GM12873 (cell line): ENCODE measurements at regions not wholly inside any gene's neighbourhood (a gene's known extent, or its start where the extent isn't known, plus 50 kb on each side); places are given as distances from the start of the nearest gene placed in this dataset.

Experiments
- TF ChIP-seq, protein P1 (sequence below): IDR thresholded peaks from 2 replicates; pipeline ENCODE4 v1.5.1; 2012; ENCODE audit warnings: low read depth, mild to moderate bottlenecking, moderate library complexity, low read length, control low read depth; ENCODE audit not compliant: insufficient read depth; ENCODE audit errors: missing control alignments

DNA sequence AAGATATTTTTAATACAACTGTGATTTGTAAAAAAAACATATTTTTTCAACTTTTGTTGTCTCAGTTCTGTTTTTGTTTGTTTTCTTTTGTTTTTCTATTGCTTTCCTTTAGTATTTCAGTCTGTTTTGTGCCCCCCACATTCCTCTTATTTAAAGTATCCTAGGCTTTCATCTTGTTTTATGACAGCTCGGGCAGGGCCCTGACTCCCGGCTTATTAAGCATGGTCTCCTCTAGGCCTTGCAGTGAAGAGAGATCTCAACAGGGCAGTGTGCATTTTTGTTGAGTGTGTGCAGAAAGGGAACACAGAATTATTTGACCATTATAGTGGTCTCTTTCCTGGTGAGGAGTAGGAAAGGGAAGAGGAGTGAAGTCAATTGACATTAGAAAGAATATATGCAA is 110.2 kb upstream of the SLC38A4 start:
- TF ChIP-seq, protein P1, sequence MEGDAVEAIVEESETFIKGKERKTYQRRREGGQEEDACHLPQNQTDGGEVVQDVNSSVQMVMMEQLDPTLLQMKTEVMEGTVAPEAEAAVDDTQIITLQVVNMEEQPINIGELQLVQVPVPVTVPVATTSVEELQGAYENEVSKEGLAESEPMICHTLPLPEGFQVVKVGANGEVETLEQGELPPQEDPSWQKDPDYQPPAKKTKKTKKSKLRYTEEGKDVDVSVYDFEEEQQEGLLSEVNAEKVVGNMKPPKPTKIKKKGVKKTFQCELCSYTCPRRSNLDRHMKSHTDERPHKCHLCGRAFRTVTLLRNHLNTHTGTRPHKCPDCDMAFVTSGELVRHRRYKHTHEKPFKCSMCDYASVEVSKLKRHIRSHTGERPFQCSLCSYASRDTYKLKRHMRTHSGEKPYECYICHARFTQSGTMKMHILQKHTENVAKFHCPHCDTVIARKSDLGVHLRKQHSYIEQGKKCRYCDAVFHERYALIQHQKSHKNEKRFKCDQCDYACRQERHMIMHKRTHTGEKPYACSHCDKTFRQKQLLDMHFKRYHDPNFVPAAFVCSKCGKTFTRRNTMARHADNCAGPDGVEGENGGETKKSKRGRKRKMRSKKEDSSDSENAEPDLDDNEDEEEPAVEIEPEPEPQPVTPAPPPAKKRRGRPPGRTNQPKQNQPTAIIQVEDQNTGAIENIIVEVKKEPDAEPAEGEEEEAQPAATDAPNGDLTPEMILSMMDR, result no peak

DNA sequence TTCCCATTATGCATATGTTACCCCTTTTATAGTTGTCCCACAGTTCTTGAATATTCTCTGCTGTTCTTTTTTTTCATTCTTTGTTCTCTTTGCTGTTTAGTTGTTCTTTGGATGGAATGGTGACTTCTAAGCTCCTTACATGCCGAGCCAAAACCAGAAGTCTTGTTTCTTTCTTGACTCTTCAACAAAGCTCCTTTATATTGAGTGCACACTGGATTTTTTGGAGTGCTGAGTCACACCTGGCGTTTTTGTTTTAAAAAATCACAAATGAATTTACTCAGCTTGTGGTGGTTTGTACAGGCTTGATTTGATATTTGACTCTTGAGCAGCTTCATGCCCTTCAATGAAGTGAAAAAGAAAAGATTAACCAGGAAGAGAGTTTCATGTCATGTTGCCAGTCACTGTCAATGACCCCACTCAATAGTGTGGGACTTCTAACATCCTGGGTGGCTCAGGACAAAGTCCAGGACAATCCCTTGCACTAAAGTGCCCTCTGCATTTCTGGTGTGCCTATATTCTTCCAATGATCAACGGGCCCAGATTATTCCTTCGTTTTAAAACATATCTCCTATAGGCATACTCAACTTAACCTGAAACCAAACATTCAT is 112.4 kb upstream of the SLC38A4 start:
- TF ChIP-seq, protein P1, result no peak

- TF ChIP-seq, protein P1, result no peak
These were observed 116.2 kb upstream of the SLC38A4 start for GRCh38 chr12:46941981-46942380.

- TF ChIP-seq, protein P1, result no peak
These were observed 116.8 kb upstream of the SLC38A4 start for GRCh38 chr12:46942579-46942978.

GRCh38 chr12:46944088-46944487 is 118.3 kb upstream of the SLC38A4 start:
- TF ChIP-seq, protein P1, result no peak

DNA sequence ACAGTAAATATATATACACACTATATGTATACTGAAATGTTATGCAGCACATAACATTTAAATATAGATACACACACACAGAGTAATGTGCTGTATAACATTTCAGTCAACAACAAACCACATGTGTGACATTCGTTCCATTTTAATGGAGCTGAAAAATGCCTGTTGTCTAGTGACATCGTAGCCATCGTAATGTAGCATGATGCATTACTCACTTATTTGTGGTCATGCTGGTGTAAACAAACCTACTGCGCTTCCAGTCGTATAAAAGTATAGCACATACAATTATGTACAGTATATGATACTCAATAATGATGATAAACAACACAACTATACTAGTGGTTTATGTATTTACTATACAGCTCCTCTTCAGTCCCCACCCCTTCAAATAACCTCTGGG is 119.0 kb upstream of the SLC38A4 start:
- TF ChIP-seq, protein P1, result no peak

DNA sequence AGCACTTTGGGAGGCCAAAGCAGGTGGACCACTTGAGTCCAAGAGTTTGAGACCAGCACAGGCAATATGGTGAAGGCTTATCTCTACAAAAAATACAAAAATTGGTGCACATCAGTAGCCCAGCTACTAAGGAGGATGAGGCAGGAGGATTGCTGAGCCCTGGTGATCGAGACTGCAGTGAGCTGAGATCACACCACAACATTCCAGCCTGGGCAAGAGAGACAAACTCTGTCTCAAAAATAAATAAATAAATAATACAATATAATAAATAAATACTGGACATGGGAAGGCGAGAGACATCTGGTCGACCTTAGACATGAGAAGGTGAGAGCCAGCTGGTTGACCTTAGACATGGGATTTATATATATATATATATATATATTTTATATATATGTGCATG is 119.8 kb upstream of the SLC38A4 start:
- TF ChIP-seq, protein P1, result no peak

DNA sequence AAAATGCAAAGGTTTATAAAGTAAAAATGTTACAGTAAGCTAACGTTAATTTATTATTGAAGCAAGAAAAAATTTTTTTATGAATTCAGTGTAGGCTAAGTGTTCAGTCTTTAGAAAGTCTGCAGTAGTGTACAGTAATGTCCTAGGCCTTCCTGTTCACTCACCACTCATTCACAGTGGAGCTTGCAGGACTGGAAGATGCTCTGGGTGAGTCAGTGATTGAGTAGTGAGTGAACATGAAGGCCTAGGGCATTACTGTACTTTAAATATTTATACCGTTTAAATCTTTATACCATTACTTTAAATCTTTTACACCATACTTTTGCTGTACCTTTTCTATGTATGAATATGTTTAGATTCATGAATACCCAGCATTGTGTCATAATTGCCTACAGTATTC is 120.3 kb upstream of the SLC38A4 start:
- TF ChIP-seq, protein P1, result no peak
